ENCODE measurements at regions not wholly inside any gene's neighbourhood (a gene's known extent, or its start where the extent isn't known, plus 50 kb on each side); places are given as distances from the start of the nearest gene placed in this dataset.

GRCh38 chr13:30039511-30039911 lies 189.1 kb upstream of the UBL3 start:
- TF ChIP-seq CTCF (conservative IDR thresholded peaks at IDR 0.05; ENCODE audit: low read length) (no peak), EZH2phosphoT487 (IDR thresholded peaks at IDR 0.05; ENCODE audit: borderline replicate concordance, low read depth, low read length) (no peak)

All from OCI-LY7 (cell line).